GM12891 (cell line): ENCODE measurements at regions not wholly inside any gene's neighbourhood (a gene's known extent, or its start where the extent isn't known, plus 50 kb on each side); places are given as distances from the start of the nearest gene placed in this dataset.

ENCODE experiments used
- DNase-seq: peaks from one replicate; pipeline ENCODE4 v3.0.0; 2011; ENCODE audit warnings: low spot score; ENCODE audit not compliant: insufficient read length
- FAIRE-seq: peaks from 2 replicates; lab custom pipeline; 2011; peaks lifted over from hg19 to GRCh38; lab: Jason Lieb, UNC
- PAX5 ChIP-seq: IDR thresholded peaks from 2 replicates; pipeline ENCODE4 v1.6.1; 2011; ENCODE audit warnings: low read length, moderate library complexity, mild to moderate bottlenecking; ENCODE audit not compliant: insufficient read depth, severe bottlenecking
- POLR2A ChIP-seq: IDR thresholded peaks from 2 replicates; pipeline ENCODE4 v1.6.1; 2011; ENCODE audit warnings: low read depth, low read length, control low read depth
- POLR2AphosphoS5 ChIP-seq: IDR thresholded peaks from 2 replicates; pipeline ENCODE4 v1.6.1; 2011; ENCODE audit warnings: low read depth, low read length, control low read depth
- POU2F2 ChIP-seq: IDR thresholded peaks from 2 replicates; pipeline ENCODE4 v1.6.1; 2011; ENCODE audit warnings: low read depth, mild to moderate bottlenecking, control low read depth, low read length, moderate library complexity
- SPI1 ChIP-seq: IDR thresholded peaks from 2 replicates; pipeline ENCODE4 v1.6.1; 2011; ENCODE audit warnings: low read depth, low read length, control low read depth
- TAF1 ChIP-seq: IDR thresholded peaks from 2 replicates; pipeline ENCODE4 v1.6.1; 2011; ENCODE audit warnings: low read depth, low read length, control low read depth

DNA sequence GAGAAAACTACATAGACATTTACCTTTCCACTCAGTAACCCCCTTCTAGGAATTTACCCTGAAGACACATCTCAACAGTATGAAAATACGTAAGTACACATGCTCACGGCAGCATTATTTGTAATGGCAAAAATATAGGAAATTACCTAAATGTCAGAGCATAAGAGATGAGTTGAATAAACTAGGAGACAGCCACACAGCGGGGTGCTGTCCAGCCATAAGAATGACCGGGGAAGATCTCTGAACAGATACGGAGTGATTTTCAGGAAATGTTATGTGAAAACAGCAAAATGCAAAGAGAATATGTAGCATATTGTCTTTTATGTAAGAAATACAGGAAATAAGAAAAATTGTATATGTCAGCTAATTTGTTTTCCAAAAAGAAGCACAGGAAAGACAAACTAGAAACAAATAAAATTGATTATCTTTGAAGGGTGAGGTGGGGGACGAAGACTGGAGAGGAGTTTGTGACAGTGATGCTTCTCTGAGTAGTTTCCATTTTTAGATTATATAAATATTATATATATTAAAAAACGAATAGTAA lies 195.4 kb downstream of the HAUS1 start:
- FAIRE-seq (no peak), DNase-seq (no peak)
- no peak for TF ChIP-seq POU2F2
- TF ChIP-seq TAF1 = no peak
- TF ChIP-seq PAX5 = no peak
- TF ChIP-seq SPI1 = no peak
- TF ChIP-seq POLR2AphosphoS5 = no peak
- no peak for TF ChIP-seq POLR2A

DNA sequence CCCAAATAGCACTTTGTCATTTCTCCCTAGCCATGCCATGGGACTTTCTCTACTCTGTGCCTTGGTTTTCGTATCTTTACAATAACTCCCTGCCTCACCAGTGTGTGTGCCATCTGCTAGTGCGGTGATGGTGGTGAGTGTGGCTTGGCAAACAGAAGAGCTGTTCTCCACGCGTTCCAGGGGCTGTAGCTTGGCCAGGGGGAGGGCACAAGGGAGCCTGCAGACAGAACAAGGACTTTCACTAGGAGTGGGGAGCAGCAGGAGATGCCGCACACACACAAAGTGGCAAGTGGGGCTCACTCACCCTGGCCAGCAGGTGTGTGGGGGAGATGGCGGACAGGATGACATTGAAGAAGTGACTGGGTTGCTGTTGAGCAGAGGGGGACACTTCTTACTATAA lies 196.9 kb downstream of the HAUS1 start:
- no peak for FAIRE-seq
- no peak for DNase-seq
- TF ChIP-seq POU2F2 (no peak), TAF1 (no peak), POLR2AphosphoS5 (no peak), PAX5 (no peak), POLR2A (no peak), SPI1 (no peak)

DNA sequence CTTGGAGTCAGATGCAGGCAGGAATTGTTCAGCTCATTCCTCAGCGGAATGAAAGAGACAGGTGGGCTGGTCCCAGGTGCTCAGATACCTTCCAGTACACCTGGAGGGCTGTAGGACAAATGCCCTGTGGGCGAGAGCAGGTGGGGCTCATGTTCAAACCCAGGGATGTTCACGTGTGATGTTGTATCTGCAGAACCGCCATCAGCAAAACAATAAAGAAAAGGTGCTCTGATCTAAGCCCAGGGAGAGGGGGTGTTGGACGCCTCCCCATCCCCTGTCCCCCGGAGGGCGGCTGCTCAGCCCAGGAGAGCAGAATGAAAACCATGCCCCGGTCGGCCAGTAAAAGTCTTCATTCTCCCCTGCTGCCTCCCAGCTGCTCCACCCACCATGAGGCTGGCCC lies 197.4 kb downstream of the HAUS1 start:
- TF ChIP-seq POLR2A = no peak
- no peak for FAIRE-seq
- DNase-seq = no peak

GRCh38 chr18:46302528-46303485 lies 198.6 kb downstream of the HAUS1 start:
- FAIRE-seq = no peak
- TF ChIP-seq POLR2AphosphoS5 (no peak), POU2F2 (no peak), SPI1 (no peak), TAF1 (no peak), PAX5 (no peak), POLR2A (no peak)
- DNase-seq = no peak

GRCh38 chr18:46310258-46310657 lies 206.1 kb downstream of the HAUS1 start:
- no peak for DNase-seq
- no peak for FAIRE-seq
- TF ChIP-seq POU2F2 = no peak
- TF ChIP-seq POLR2AphosphoS5 = no peak
- TF ChIP-seq TAF1 = no peak
- no peak for TF ChIP-seq POLR2A

- no peak for FAIRE-seq
- DNase-seq = no peak
- no peak for TF ChIP-seq PAX5
- no peak for TF ChIP-seq TAF1
- TF ChIP-seq POLR2A = no peak
- no peak for TF ChIP-seq POU2F2
- TF ChIP-seq POLR2AphosphoS5 = no peak
- no peak for TF ChIP-seq SPI1
Measured at GRCh38 chr18:46310675-46311345, 206.6 kb downstream of the HAUS1 start.

DNA sequence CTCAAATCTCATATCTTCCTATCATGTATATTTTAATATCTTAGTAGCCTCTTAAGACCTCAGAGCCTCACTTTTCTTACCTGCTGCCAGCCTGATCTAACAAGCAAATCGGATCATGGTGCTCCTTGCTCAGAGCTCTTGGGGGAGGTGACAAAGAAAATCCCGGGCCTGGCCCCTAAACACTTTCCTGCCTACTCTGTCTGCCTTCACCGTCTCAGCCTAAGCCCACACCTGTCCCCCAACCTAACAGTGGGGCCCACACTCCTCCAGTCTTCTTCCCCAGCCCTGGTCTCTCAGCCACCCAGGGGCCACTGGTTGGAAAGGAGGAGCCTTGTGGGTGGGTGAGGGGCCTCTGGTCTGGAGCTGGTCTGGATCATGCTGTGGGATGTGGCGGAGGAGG lies 207.3 kb downstream of the HAUS1 start:
- no peak for DNase-seq
- TF ChIP-seq POU2F2 (no peak), POLR2A (no peak), POLR2AphosphoS5 (no peak), PAX5 (no peak), TAF1 (no peak), SPI1 (no peak)
- FAIRE-seq = no peak

- TF ChIP-seq TAF1 (no peak), POLR2A (no peak), POLR2AphosphoS5 (no peak), POU2F2 (no peak), PAX5 (no peak), SPI1 (no peak)
- FAIRE-seq (no peak), DNase-seq (no peak)
Measured at GRCh38 chr18:46312221-46312620, 208.0 kb downstream of the HAUS1 start.

GRCh38 chr18:46313521-46313920 lies 209.3 kb downstream of the HAUS1 start:
- DNase-seq (no peak), FAIRE-seq (no peak)
- TF ChIP-seq PAX5 (no peak), TAF1 (no peak), POLR2A (no peak), POU2F2 (no peak), POLR2AphosphoS5 (no peak), SPI1 (no peak)

DNA sequence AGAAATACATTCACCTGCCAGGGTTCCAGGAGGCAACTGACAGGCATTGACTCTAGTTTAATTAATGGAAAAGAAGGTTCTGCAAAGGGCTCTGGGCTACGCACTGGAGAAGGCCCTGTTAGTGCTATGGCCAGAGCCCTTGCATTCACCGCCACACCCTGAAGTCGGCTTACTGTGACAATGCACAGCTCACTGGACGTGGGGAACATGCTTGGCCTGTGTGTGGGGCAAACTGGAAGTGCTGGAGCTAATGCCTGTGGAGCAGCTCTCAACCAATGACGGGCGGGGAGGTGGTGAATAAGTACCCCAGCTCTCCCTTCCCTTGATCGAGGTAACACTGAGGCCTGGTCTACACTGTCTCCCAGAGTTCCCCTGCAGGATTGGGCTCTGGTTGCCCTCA lies 209.8 kb downstream of the HAUS1 start:
- DNase-seq = no peak
- TF ChIP-seq TAF1 (no peak), SPI1 (no peak)
- FAIRE-seq = no peak
